ENCODE measurements at regions not wholly inside any gene's neighbourhood (a gene's known extent, or its start where the extent isn't known, plus 50 kb on each side); places are given as distances from the start of the nearest gene placed in this dataset.

DNA sequence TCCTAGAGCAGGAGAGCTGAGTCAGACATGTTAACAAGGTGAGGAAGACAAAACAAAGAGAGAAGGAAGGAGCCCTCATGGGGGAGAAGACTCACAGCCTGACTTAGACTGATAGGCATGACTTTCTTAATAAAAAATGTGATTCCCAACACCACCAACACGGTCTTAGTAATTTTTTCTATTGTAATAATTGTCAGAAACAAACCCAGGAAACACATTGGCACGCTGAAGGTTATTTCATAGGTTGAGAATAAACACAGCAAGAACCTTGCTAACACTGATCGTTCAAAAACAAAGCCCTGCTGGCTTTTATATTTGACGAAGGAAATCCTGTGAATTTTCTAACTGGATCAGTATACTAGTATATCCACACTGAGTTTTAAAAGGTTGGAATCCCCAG, 286.8 kb downstream of the HACE1 start:
- TF ChIP-seq POLR2A (IDR thresholded peaks at IDR 0.05; ENCODE audit: low read length), result no peak
- TF ChIP-seq GATA1 (IDR thresholded peaks at IDR 0.05; ENCODE audit: low read depth, low read length), result no peak
